ENCODE measurements at regions not wholly inside any gene's neighbourhood (a gene's known extent, or its start where the extent isn't known, plus 50 kb on each side); places are given as distances from the start of the nearest gene placed in this dataset.
A peak's percentile ranks its signal among the peaks of the same experiment; 100 is the strongest.

GRCh38 chr20:11378252-11378651 lies 539.4 kb upstream of the BTBD3 start:
- 88 to 98% (median 93%) methylated on average over 1 of the region's 1 CpG for WGBS, 4 donors
- no peaks in the 10 kb centered on the region for H3K36me3 ChIP-seq
- ATAC-seq = no peak
- TF ChIP-seq POLR2A (IDR thresholded peaks at IDR 0.05) = no peak
- TF ChIP-seq CTCF (IDR thresholded peaks at IDR 0.05) = no peak
- no peak for DNase-seq
- intact Hi-C loops (cut with DNase I) = no loop called here
- H3K4me1 ChIP-seq = no peaks in the 10 kb centered on the region
- no peak overlapping the region for H3K27ac ChIP-seq
- H3K4me3 ChIP-seq = no peak overlapping the region
- H3K27me3 ChIP-seq = peaks cover 0 to 14% (median 0%) of the 10 kb centered on the region in 9 donors
- H3K9me3 ChIP-seq = peaks cover 0 to 11% (median 0%) of the 10 kb centered on the region in 12 donors

- DNase-seq = peak in 1 of 5 donors; percentile 6
- H3K27me3 ChIP-seq = peaks cover 0 to 14% (median 0%) of the 10 kb centered on the region in 9 donors
- intact Hi-C loops (cut with DNase I) = no loop called here
- no peak for ATAC-seq
- no peaks in the 10 kb centered on the region for H3K36me3 ChIP-seq
- peaks cover 0 to 11% (median 0%) of the 10 kb centered on the region in 12 donors for H3K9me3 ChIP-seq
- TF ChIP-seq POLR2A (IDR thresholded peaks at IDR 0.05) (no peak), CTCF (IDR thresholded peaks at IDR 0.05) (no peak)
- 34 to 39% (median 34%) methylated on average over 13 to 16 of the region's 16 CpGs for WGBS, 4 donors
- no peak overlapping the region for H3K4me3 ChIP-seq
- no peak overlapping the region for H3K27ac ChIP-seq
- no peaks in the 10 kb centered on the region for H3K4me1 ChIP-seq
Measured at GRCh38 chr20:11379257-11380011, 538.3 kb upstream of the BTBD3 start.

GRCh38 chr20:11380283-11380682 lies 537.4 kb upstream of the BTBD3 start:
- peaks cover 0 to 14% (median 0%) of the 10 kb centered on the region in 9 donors for H3K27me3 ChIP-seq
- intact Hi-C loops (cut with DNase I) = no loop called here
- ATAC-seq (no peak), DNase-seq (no peak)
- H3K4me3 ChIP-seq = no peak overlapping the region
- 50 to 73% (median 65%) methylated on average over 1 of the region's 1 CpG for WGBS, 4 donors
- peaks cover 0 to 11% (median 0%) of the 10 kb centered on the region in 12 donors for H3K9me3 ChIP-seq
- TF ChIP-seq CTCF (IDR thresholded peaks at IDR 0.05) = no peak
- TF ChIP-seq POLR2A (IDR thresholded peaks at IDR 0.05) = no peak
- H3K27ac ChIP-seq = no peak overlapping the region
- H3K36me3 ChIP-seq = no peaks in the 10 kb centered on the region
- no peaks in the 10 kb centered on the region for H3K4me1 ChIP-seq

- no peaks in the 10 kb centered on the region for H3K36me3 ChIP-seq
- peaks cover 0 to 1% (median 0%) of the 10 kb centered on the region in 12 donors for H3K9me3 ChIP-seq
- H3K27me3 ChIP-seq = no peaks in the 10 kb centered on the region
- H3K4me1 ChIP-seq = no peaks in the 10 kb centered on the region
- intact Hi-C loops (cut with DNase I) = no loop called here
- no peak for DNase-seq
- 74 to 85% (median 79%) methylated on average over 2 of the region's 2 CpGs for WGBS, 4 donors
- H3K4me3 ChIP-seq = no peak overlapping the region
- no peak overlapping the region for H3K27ac ChIP-seq
- TF ChIP-seq POLR2A (IDR thresholded peaks at IDR 0.05) = no peak
- no peak for TF ChIP-seq CTCF (IDR thresholded peaks at IDR 0.05)
- ATAC-seq = no peak
Measured at GRCh38 chr20:11387189-11387754, 530.4 kb upstream of the BTBD3 start.
